K562 (cell line): ENCODE measurements at regions not wholly inside any gene's neighbourhood (a gene's known extent, or its start where the extent isn't known, plus 50 kb on each side); places are given as distances from the start of the nearest gene placed in this dataset.

ENCODE experiments used
- CBX2 ChIP-seq: fragments of 200-600 bp; sonication (generic); IDR thresholded peaks from one replicate; pipeline ENCODE4 v1.6.1; 2012; ENCODE audit warnings: mild to moderate bottlenecking, low read length, inconsistent platforms; ENCODE audit not compliant: insufficient read depth, poor library complexity, severe bottlenecking
- TSHZ1 ChIP-seq: fragments of 250-450 bp; sonication (Bioruptor Pico); IDR thresholded peaks from 2 replicates; pipeline ENCODE4 v1.4.0; 2020; ENCODE audit warnings: mild to moderate bottlenecking, moderate library complexity
- ZEB2 ChIP-seq: fragments of 450-650 bp; IDR thresholded peaks from 2 replicates; pipeline ENCODE4 v1.6.1; 2016
- ZFP36 ChIP-seq: fragments of 150-350 bp; IDR thresholded peaks from 2 replicates; pipeline ENCODE4 v1.6.1; 2018; ENCODE audit warnings: low read length, low read depth; ENCODE audit not compliant: partially characterized antibody
- ZNF444 ChIP-seq: fragments of 250-450 bp; sonication (Bioruptor Pico); IDR thresholded peaks from 2 replicates; pipeline ENCODE4 v1.4.0; 2020; ENCODE audit warnings: mild to moderate bottlenecking, moderate library complexity
- TF ChIP-seq, protein P1 (sequence below): fragments of 450-650 bp; IDR thresholded peaks from 2 replicates; pipeline ENCODE4 v1.6.1; 2017; ENCODE audit warnings: antibody characterized with exemption, mild to moderate bottlenecking

GRCh38 chr7:15130666-15131541 lies 228.4 kb upstream of the DGKB start (continued):
- TF ChIP-seq TSHZ1 (CRISPR knock-in tag) (no peak), ZFP36 (no peak), ZEB2 (no peak), CBX2 (no peak), ZNF444 (no peak)
- TF ChIP-seq, protein P1, sequence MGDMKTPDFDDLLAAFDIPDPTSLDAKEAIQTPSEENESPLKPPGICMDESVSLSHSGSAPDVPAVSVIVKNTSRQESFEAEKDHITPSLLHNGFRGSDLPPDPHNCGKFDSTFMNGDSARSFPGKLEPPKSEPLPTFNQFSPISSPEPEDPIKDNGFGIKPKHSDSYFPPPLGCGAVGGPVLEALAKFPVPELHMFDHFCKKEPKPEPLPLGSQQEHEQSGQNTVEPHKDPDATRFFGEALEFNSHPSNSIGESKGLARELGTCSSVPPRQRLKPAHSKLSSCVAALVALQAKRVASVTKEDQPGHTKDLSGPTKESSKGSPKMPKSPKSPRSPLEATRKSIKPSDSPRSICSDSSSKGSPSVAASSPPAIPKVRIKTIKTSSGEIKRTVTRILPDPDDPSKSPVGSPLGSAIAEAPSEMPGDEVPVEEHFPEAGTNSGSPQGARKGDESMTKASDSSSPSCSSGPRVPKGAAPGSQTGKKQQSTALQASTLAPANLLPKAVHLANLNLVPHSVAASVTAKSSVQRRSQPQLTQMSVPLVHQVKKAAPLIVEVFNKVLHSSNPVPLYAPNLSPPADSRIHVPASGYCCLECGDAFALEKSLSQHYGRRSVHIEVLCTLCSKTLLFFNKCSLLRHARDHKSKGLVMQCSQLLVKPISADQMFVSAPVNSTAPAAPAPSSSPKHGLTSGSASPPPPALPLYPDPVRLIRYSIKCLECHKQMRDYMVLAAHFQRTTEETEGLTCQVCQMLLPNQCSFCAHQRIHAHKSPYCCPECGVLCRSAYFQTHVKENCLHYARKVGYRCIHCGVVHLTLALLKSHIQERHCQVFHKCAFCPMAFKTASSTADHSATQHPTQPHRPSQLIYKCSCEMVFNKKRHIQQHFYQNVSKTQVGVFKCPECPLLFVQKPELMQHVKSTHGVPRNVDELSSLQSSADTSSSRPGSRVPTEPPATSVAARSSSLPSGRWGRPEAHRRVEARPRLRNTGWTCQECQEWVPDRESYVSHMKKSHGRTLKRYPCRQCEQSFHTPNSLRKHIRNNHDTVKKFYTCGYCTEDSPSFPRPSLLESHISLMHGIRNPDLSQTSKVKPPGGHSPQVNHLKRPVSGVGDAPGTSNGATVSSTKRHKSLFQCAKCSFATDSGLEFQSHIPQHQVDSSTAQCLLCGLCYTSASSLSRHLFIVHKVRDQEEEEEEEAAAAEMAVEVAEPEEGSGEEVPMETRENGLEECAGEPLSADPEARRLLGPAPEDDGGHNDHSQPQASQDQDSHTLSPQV = no peak
